ENCODE measurements at regions not wholly inside any gene's neighbourhood (a gene's known extent, or its start where the extent isn't known, plus 50 kb on each side); places are given as distances from the start of the nearest gene placed in this dataset.

DNA sequence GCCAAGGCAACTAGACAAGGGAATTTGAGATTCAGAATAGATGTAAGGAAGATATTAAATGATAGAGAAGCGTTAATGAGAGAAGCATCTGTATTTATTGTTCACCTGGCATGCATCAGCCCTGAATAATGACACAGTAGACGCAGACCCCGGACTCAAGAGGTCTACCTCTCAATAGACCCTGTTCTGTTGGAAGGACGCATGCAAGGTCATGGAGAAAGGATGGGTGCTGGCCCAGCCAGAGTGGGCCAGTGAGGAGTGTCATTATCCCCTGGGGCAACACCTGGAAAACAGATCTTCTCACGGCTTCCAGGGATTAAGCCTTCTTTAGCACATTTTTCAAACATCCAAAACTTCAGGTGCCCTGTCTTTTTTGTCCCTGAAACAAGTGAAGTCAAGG, 461.0 kb downstream of the EIPR1 start:
- no peak overlapping the region for H3K4me3 ChIP-seq (ENCODE audit: low read depth, low read length)
- TF ChIP-seq, protein P1, sequence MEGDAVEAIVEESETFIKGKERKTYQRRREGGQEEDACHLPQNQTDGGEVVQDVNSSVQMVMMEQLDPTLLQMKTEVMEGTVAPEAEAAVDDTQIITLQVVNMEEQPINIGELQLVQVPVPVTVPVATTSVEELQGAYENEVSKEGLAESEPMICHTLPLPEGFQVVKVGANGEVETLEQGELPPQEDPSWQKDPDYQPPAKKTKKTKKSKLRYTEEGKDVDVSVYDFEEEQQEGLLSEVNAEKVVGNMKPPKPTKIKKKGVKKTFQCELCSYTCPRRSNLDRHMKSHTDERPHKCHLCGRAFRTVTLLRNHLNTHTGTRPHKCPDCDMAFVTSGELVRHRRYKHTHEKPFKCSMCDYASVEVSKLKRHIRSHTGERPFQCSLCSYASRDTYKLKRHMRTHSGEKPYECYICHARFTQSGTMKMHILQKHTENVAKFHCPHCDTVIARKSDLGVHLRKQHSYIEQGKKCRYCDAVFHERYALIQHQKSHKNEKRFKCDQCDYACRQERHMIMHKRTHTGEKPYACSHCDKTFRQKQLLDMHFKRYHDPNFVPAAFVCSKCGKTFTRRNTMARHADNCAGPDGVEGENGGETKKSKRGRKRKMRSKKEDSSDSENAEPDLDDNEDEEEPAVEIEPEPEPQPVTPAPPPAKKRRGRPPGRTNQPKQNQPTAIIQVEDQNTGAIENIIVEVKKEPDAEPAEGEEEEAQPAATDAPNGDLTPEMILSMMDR (IDR thresholded peaks at IDR 0.05; ENCODE audit: insufficient read depth, low read length), result no peak
- no peak for DNase-seq (ENCODE audit: low read depth)

DNA sequence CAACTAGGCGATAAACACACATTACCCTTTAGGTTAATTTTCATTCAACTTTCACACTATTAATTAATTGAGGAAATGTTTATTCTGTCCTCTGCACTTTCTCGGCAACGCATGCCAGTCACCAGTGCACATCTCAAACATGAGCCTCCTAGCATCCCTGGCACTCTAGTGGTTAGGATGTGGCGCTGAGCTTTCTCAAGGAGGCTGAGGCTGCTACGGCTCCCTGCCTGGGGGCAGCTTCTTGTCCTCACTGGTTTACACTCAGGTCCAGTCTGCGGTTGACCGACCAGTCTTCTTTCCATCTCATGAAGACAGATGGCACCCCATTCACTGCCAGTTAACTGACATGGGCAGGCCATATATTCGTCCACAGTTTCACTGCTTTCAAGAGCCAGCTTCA, 463.4 kb downstream of the EIPR1 start:
- TF ChIP-seq, protein P1 (IDR thresholded peaks at IDR 0.05; ENCODE audit: insufficient read depth, low read length), result no peak
- H3K4me3 ChIP-seq (ENCODE audit: low read depth, low read length), result no peak overlapping the region
- DNase-seq (ENCODE audit: low read depth), result no peak

DNA sequence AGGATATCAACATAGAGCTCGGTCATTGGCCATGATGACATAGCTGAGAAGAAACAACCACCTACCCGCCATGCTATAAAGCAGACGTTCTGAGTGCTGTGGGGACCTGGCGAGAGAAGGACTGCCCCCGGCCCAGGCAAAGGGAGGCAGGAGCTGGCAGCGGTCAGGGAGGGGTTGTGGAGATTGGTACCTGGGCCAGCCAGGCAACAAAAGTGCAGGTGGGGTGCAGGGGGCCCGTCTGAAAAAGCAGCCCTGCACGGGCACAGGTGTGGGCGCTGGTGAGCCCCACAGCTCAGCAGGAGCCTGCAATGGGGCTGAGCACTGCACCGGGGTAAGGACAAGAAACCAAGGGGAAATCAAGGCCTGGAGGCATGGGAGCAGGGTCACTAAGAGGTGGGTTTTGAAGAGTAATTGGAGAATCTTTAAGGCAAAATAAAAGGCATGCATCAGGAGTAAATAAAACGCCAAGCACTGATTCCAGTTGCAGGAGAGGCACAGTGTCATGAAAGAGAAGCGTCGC, 464.0 kb downstream of the EIPR1 start:
- no peak for DNase-seq (ENCODE audit: low read depth)
- TF ChIP-seq, protein P1 (IDR thresholded peaks at IDR 0.05; ENCODE audit: insufficient read depth, low read length), result no peak
- H3K4me3 ChIP-seq (ENCODE audit: low read depth, low read length), result no peak overlapping the region

DNA sequence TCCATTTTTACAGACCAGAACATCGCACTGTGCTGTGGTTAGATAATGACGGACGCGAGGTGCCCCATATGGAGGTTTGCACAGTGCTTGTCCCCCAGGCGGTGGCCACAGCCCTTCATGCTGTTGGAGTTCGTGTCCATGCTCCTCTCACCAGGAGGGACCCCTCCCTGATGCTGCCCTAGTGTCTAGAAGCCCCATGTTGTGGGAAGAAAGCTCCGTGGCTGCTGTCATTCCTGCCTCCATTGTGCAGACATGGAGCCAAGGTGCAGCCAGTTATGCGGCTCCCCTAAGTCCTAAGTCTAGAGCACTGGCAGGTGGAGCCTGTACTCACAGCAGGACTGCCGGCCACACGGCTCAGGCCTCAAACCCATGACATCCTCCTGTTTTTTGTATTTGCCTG, 464.9 kb downstream of the EIPR1 start:
- TF ChIP-seq, protein P1 (IDR thresholded peaks at IDR 0.05; ENCODE audit: insufficient read depth, low read length), result no peak
- H3K4me3 ChIP-seq (ENCODE audit: low read depth, low read length), result no peak overlapping the region
- no peak for DNase-seq (ENCODE audit: low read depth)

DNA sequence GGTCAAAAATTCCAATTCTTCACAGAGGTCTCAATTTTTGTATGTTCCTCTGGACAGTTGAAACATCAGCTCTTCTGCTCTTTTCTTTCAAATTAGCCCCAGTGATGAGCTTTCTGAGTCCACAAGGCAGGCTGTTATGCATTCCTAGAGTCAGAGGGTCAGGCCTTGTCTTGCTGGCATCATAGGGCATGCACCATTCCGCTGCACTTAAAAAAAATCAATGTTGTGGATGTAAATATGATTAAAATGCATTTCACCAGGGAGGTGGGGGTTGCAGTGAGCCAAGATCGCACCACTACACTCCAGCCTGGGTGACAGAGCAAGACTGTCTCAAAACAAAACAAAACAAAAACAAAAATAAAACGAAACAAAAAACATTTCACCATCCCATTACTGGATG, 465.3 kb downstream of the EIPR1 start:
- TF ChIP-seq, protein P1 (IDR thresholded peaks at IDR 0.05; ENCODE audit: insufficient read depth, low read length), result no peak
- H3K4me3 ChIP-seq (ENCODE audit: low read depth, low read length), result no peak overlapping the region
- DNase-seq (ENCODE audit: low read depth), result no peak

DNA sequence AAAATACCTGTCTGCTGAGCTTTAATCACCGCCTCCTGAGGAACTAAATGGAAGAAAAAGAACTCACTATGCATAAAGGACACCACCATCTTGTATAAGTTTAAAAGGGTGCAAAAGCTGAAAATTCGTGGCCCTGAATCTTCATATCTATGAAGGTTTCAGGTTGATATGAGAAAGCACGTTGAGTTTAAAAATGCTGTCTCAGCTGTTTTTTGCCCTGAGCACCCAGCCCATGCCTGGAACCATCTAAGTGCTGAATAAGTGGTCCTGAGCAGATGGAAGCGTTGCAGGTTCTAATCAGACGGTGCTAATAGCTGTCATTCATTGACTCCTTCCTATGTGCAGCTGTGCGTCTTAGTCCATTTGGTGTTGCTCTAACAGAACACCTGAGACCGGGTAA, 467.4 kb downstream of the EIPR1 start:
- H3K4me3 ChIP-seq (ENCODE audit: low read depth, low read length), result no peak overlapping the region
- no peak for DNase-seq (ENCODE audit: low read depth)
- TF ChIP-seq, protein P1 (IDR thresholded peaks at IDR 0.05; ENCODE audit: insufficient read depth, low read length), result no peak

Measured in fibroblast of the aortic adventitia (primary cell).